ENCODE measurements at regions not wholly inside any gene's neighbourhood (a gene's known extent, or its start where the extent isn't known, plus 50 kb on each side); places are given as distances from the start of the nearest gene placed in this dataset.

- peaks cover 18% of the 10 kb centered on the region for H3K9me3 Mint-ChIP-seq
- no peak for DNase-seq
- H3K4me1 Mint-ChIP-seq, result peaks cover 29% of the 10 kb centered on the region
- H3K4me3 Mint-ChIP-seq, result no peak overlapping the region
- no peak overlapping the region for H3K27ac Mint-ChIP-seq
- TF ChIP-seq CTCF (IDR thresholded peaks at IDR 0.05), result no peak
- peaks cover 6% of the 10 kb centered on the region for H3K27me3 Mint-ChIP-seq (ENCODE audit: low read depth, poor library complexity)
- peaks cover 20% of the 10 kb centered on the region for H3K36me3 Mint-ChIP-seq (ENCODE audit: low read depth)
Measured at GRCh38 chr7:18414885-18415284, 80.7 kb upstream of the HDAC9 start.

GRCh38 chr7:18416988-18417387, 78.6 kb upstream of the HDAC9 start:
- H3K27ac Mint-ChIP-seq, result no peak overlapping the region
- peaks cover 3% of the 10 kb centered on the region for H3K27me3 Mint-ChIP-seq (ENCODE audit: low read depth, poor library complexity)
- DNase-seq, result no peak
- peaks cover 50% of the 10 kb centered on the region for H3K4me1 Mint-ChIP-seq
- no peak overlapping the region for H3K4me3 Mint-ChIP-seq
- peaks cover 20% of the 10 kb centered on the region for H3K36me3 Mint-ChIP-seq (ENCODE audit: low read depth)
- TF ChIP-seq CTCF (IDR thresholded peaks at IDR 0.05), result no peak
- peaks cover 18% of the 10 kb centered on the region for H3K9me3 Mint-ChIP-seq

- peak overlapping the region; percentile 95 for H3K27ac Mint-ChIP-seq
- TF ChIP-seq CTCF (IDR thresholded peaks at IDR 0.05), result no peak
- peaks cover 70% of the 10 kb centered on the region for H3K4me1 Mint-ChIP-seq
- no peak for DNase-seq
- H3K9me3 Mint-ChIP-seq, result peaks cover 18% of the 10 kb centered on the region
- no peak overlapping the region for H3K4me3 Mint-ChIP-seq
- peaks cover 3% of the 10 kb centered on the region for H3K27me3 Mint-ChIP-seq (ENCODE audit: low read depth, poor library complexity)
- H3K36me3 Mint-ChIP-seq (ENCODE audit: low read depth), result peaks cover 20% of the 10 kb centered on the region
Measured at GRCh38 chr7:18419456-18419855, 76.1 kb upstream of the HDAC9 start.

DNA sequence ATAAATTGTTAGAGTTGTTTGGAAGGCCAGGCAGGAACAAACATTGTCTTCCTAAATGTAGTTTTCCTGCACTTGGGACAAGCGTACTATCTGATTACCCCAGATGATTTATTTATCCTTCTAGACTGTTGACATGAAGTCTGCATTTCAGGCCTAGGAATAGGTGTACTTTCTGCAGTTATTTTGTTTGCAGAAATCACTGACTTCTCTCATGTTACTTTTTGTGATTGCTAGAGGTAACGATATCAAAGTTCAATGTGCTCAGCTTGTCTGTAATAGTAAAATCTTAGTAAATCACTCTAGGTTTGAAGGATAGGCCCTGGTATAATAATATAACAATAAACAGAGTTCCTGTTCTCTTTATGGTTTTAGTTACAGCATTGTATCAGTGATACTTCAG, 75.4 kb upstream of the HDAC9 start:
- peaks cover 66% of the 10 kb centered on the region for H3K4me1 Mint-ChIP-seq
- peak overlapping the region; percentile 29 for H3K4me3 Mint-ChIP-seq
- peaks cover 18% of the 10 kb centered on the region for H3K9me3 Mint-ChIP-seq
- TF ChIP-seq CTCF (IDR thresholded peaks at IDR 0.05), result no peak
- peak overlapping the region; percentile 95 for H3K27ac Mint-ChIP-seq
- no peak for DNase-seq
- peaks cover 20% of the 10 kb centered on the region for H3K36me3 Mint-ChIP-seq (ENCODE audit: low read depth)
- no peaks in the 10 kb centered on the region for H3K27me3 Mint-ChIP-seq (ENCODE audit: low read depth, poor library complexity)

DNA sequence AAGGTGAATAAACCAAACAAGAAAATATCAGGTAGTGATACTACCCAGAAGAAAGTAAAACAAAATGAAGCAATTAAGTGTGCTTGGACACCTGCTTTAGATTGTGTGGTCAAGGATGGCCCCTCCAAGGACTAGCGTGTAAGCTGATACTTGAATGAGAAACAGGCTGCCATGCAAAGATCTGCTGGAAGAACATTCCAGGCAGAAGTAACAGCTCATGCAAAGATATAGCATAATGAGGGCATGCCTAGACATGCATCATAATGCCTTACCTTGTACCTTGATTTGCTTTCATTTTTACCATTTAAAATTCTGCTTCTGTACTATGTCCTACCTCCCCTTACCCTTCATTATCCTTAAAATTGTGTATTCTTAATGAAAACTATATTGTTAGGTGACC, 74.8 kb upstream of the HDAC9 start:
- Mint-ChIP-seq H3K4me1 (peaks cover 71% of the 10 kb centered on the region), H3K27me3 (ENCODE audit: low read depth, poor library complexity) (no peaks in the 10 kb centered on the region), H3K4me3 (peak overlapping the region; percentile 54), H3K9me3 (peaks cover 18% of the 10 kb centered on the region), H3K27ac (peak overlapping the region; percentile 95), H3K36me3 (ENCODE audit: low read depth) (peaks cover 20% of the 10 kb centered on the region)
- DNase-seq, result peak; percentile 19
- no peak for TF ChIP-seq CTCF (IDR thresholded peaks at IDR 0.05)

- Mint-ChIP-seq H3K4me1 (peaks cover 78% of the 10 kb centered on the region), H3K36me3 (ENCODE audit: low read depth) (peaks cover 15% of the 10 kb centered on the region), H3K27me3 (ENCODE audit: low read depth, poor library complexity) (no peaks in the 10 kb centered on the region), H3K4me3 (peak overlapping the region; percentile 54), H3K9me3 (peaks cover 15% of the 10 kb centered on the region), H3K27ac (peak overlapping the region; percentile 95)
- TF ChIP-seq CTCF (IDR thresholded peaks at IDR 0.05), result no peak
- peak; percentile 12 for DNase-seq
Measured at GRCh38 chr7:18421297-18422002, 74.1 kb upstream of the HDAC9 start.
